DND-41 (cell line): ENCODE measurements at regions not wholly inside any gene's neighbourhood (a gene's known extent, or its start where the extent isn't known, plus 50 kb on each side); places are given as distances from the start of the nearest gene placed in this dataset.

Experiments used
- ATAC-seq: fragments of 200-7000 bp; cut with Tn5 transposase; 3 replicates; pipeline ENCODE4 v1.9.1; 2021; ENCODE audit warnings: low read depth; ENCODE audit not compliant: insufficient read depth
- DNase-seq: peaks from one replicate; pipeline ENCODE4 v3.0.0-alpha.2; 2020
- H2AFZ ChIP-seq: 2 replicates; pipeline ENCODE4 v1.6.0; 2012; ENCODE audit warnings: low read depth, low read length
- H3K27ac ChIP-seq: 2 replicates; pipeline ENCODE4 v1.5.1; 2012; ENCODE audit warnings: low read length, inconsistent platforms
- H3K27me3 ChIP-seq: fragments of 200-600 bp; sonication (generic); 2 replicates; pipeline ENCODE4 v1.6.0; 2012; ENCODE audit warnings: low read length, mild to moderate bottlenecking, inconsistent platforms; ENCODE audit not compliant: insufficient read depth, poor library complexity
- H3K36me3 ChIP-seq: 2 replicates; pipeline ENCODE4 v1.5.1; 2012; ENCODE audit warnings: low read length, inconsistent platforms; ENCODE audit not compliant: insufficient read depth
- H3K4me1 ChIP-seq: 2 replicates; pipeline ENCODE4 v1.5.1; 2012; ENCODE audit warnings: mild to moderate bottlenecking, low read length; ENCODE audit not compliant: insufficient read depth
- H3K4me2 ChIP-seq: 2 replicates; pipeline ENCODE4 v1.6.0; 2012; ENCODE audit warnings: mild to moderate bottlenecking, moderate library complexity, low read length, inconsistent platforms; ENCODE audit not compliant: insufficient read depth
- H3K4me3 ChIP-seq, 2 experiments: fragments of 200-600 bp in 1 of 2; shearing (Covaris generic) in 1 of 2; 2 replicates each; pipeline ENCODE4 v1.5.1; 2012 to 2016; ENCODE audit warnings: inconsistent platforms in 2 of 2, low read length in 2 of 2, mild to moderate bottlenecking in 2 of 2, low read depth in 1 of 2, moderate library complexity in 1 of 2
- H3K79me2 ChIP-seq: 2 replicates; pipeline ENCODE4 v1.6.0; 2012; ENCODE audit warnings: low read length, inconsistent platforms; ENCODE audit not compliant: insufficient read depth
- H3K9ac ChIP-seq: 2 replicates; pipeline ENCODE4 v1.6.0; 2012; ENCODE audit warnings: low read depth, mild to moderate bottlenecking, inconsistent platforms, low read length, moderate library complexity
- H3K9me3 ChIP-seq: 2 replicates; pipeline ENCODE4 v1.5.1; 2012; ENCODE audit warnings: low read length, moderate library complexity, mild to moderate bottlenecking, inconsistent platforms; ENCODE audit not compliant: insufficient read depth, severe bottlenecking
- H4K20me1 ChIP-seq: 2 replicates; pipeline ENCODE4 v1.6.0; 2012; ENCODE audit warnings: low read length; ENCODE audit not compliant: insufficient read depth
- EZH2 ChIP-seq: IDR thresholded peaks from 3 replicates; pipeline ENCODE4 v1.6.1; 2012; ENCODE audit warnings: borderline replicate concordance, low read depth, mild to moderate bottlenecking, moderate library complexity, low read length, inconsistent platforms; ENCODE audit not compliant: severe bottlenecking
- TF ChIP-seq, protein P1 (sequence below): IDR thresholded peaks from 2 replicates; pipeline ENCODE4 v1.5.1; 2012; ENCODE audit warnings: borderline replicate concordance, low read length, moderate library complexity, mild to moderate bottlenecking; ENCODE audit not compliant: poor library complexity, severe bottlenecking; ENCODE audit errors: extremely low read depth

DNA sequence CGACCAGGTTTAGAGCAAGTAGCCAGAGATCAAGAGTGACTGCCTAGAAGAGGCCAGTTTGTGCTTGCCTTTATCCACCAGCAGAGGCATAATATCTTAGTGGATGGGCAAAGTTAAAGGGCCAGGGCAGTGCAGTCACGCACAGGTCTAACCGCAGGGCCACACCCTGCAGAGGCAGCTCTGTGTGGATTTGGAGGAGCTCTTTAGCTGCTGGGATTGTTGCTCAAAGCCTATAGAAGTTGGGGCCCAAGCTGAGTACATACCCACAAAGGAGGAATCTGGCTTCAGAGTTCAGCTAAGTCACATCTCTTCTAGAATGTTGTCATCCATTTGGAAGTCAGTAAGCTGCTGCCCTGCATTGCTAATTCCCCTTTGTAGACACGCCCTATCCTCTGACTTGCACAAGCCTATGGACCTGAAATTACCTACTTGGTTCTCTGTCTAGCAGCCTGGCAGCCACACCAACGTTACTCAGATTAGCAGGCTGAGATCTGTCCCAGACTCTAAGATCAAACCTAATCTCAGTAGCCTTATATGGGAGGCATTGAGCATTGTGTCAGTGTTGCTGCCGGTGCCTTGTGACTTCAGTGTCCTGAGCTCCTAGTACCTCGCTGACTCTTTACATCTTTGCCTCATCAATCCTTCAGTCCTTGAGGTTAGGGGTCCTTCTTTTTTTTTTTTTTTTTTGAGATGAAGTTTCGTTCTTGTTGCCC is 102.9 kb upstream of the STARD13 start:
- Histone ChIP-seq H3K36me3 (no peaks in the 10 kb centered on the region), H3K4me1 (no peaks in the 10 kb centered on the region), H3K27ac (no peak overlapping the region), H3K4me3 (no peak overlapping the region), H3K9ac (no peak overlapping the region), H2AFZ (no peak overlapping the region), H3K79me2 (no peaks in the 10 kb centered on the region), H3K4me2 (no peak overlapping the region), H3K9me3 (no peaks in the 10 kb centered on the region), H3K27me3 (no peaks in the 10 kb centered on the region), H4K20me1 (no peaks in the 10 kb centered on the region)
- no peak for ATAC-seq
- DNase-seq, result no peak
- TF ChIP-seq, protein P1, sequence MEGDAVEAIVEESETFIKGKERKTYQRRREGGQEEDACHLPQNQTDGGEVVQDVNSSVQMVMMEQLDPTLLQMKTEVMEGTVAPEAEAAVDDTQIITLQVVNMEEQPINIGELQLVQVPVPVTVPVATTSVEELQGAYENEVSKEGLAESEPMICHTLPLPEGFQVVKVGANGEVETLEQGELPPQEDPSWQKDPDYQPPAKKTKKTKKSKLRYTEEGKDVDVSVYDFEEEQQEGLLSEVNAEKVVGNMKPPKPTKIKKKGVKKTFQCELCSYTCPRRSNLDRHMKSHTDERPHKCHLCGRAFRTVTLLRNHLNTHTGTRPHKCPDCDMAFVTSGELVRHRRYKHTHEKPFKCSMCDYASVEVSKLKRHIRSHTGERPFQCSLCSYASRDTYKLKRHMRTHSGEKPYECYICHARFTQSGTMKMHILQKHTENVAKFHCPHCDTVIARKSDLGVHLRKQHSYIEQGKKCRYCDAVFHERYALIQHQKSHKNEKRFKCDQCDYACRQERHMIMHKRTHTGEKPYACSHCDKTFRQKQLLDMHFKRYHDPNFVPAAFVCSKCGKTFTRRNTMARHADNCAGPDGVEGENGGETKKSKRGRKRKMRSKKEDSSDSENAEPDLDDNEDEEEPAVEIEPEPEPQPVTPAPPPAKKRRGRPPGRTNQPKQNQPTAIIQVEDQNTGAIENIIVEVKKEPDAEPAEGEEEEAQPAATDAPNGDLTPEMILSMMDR, result no peak
- TF ChIP-seq EZH2, result no peak

GRCh38 chr13:33392794-33393405 is 107.3 kb upstream of the STARD13 start:
- Histone ChIP-seq H3K79me2 (no peaks in the 10 kb centered on the region), H3K36me3 (no peaks in the 10 kb centered on the region), H3K27me3 (no peaks in the 10 kb centered on the region), H2AFZ (no peak overlapping the region), H3K9me3 (no peaks in the 10 kb centered on the region), H3K9ac (no peak overlapping the region), H3K4me3 (no peak overlapping the region), H3K4me2 (no peak overlapping the region), H3K4me1 (no peaks in the 10 kb centered on the region), H3K27ac (no peak overlapping the region), H4K20me1 (no peaks in the 10 kb centered on the region)
- DNase-seq (no peak), ATAC-seq (no peak)
- TF ChIP-seq, protein P1, result no peak
- TF ChIP-seq EZH2, result no peak

GRCh38 chr13:33394294-33394932 is 108.9 kb upstream of the STARD13 start:
- Histone ChIP-seq H3K4me3 (no peak overlapping the region), H4K20me1 (no peaks in the 10 kb centered on the region), H3K9me3 (no peaks in the 10 kb centered on the region), H3K27ac (no peak overlapping the region), H3K36me3 (no peaks in the 10 kb centered on the region), H3K4me1 (no peaks in the 10 kb centered on the region), H3K27me3 (no peaks in the 10 kb centered on the region), H3K4me2 (no peak overlapping the region), H3K9ac (no peak overlapping the region), H2AFZ (no peak overlapping the region), H3K79me2 (no peaks in the 10 kb centered on the region)
- TF ChIP-seq EZH2, result no peak
- TF ChIP-seq, protein P1, result no peak
- ATAC-seq (no peak), DNase-seq (no peak)
